Activated T-cell treated with anti-CD3 and anti-CD28 coated beads, Interleukin-2, amount 50 U/mL, for 1 hour (primary cell): ENCODE measurements at regions not wholly inside any gene's neighbourhood (a gene's known extent, or its start where the extent isn't known, plus 50 kb on each side); places are given as distances from the start of the nearest gene placed in this dataset.
"Not testable (repeated sequence)": the region's sequence is repeated elsewhere in the genome, so short reads cannot be mapped to it uniquely, and the experiment has no call there.

ENCODE experiments used
- DNase-seq: peaks from one replicate; pipeline ENCODE4 v3.0.0-alpha.2; 2020

- DNase-seq = no peak
Measured at GRCh38 chrX:37904833-37905232, 57.5 kb upstream of the DYNLT3 start.

DNA sequence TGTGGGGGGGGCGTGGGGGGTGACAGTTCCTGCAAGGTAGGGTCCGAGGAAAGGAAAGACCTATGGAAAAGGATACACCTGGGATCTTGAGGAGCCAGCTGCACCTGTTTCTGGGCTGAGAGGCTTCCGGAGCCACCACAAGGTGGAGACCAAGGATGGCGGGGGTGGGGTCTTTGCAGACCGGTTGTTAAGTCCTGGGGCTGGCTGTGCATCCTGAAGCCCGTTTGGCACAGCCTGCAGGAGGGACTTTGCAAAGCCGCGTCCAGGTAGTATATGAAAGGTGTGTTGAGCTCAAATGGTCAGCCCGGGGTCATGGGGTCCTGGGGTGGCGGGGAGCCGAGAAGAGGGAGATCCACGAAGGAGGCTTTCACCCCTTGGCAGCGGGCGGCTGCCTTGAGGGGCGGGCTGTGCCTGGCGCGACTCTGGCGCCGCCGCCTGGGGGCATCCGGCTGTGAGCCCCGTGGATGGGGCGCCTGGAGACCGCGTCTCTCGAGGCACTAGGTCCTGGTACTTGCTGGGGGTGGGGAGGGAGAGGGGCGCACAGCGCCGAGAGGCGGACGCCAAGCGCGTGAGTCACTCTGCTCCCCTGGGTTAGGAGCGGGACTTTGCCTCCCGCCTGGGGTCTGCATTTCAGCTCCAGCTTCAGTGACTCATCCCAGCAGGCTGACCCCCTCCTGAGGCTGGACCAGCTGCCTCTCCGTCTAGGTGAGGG is 58.2 kb upstream of the DYNLT3 start:
- DNase-seq = peak; percentile 20

- DNase-seq = no peak
Measured at GRCh38 chrX:37906357-37906756, 59.0 kb upstream of the DYNLT3 start.

GRCh38 chrX:37910186-37910585 is 62.8 kb upstream of the DYNLT3 start:
- no peak for DNase-seq

DNA sequence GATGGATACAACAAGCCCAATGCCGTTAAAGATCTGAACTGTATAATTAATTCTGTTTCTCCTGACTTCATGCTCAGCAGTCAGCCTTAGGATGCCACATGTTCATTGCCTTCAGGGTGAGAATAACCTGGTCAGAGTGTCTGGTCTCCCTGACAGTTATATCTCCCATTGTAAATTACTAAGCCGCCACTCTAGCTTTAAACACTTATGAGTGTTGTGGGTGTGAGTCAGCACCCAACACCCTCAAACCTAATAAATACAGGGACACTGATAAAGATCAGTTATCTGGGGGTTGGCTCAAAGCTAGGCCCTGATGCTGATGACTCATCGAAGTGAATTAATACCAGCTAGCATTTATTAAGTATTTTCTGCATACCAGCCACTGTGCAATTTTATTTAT is 64.9 kb upstream of the DYNLT3 start:
- DNase-seq = no peak

DNA sequence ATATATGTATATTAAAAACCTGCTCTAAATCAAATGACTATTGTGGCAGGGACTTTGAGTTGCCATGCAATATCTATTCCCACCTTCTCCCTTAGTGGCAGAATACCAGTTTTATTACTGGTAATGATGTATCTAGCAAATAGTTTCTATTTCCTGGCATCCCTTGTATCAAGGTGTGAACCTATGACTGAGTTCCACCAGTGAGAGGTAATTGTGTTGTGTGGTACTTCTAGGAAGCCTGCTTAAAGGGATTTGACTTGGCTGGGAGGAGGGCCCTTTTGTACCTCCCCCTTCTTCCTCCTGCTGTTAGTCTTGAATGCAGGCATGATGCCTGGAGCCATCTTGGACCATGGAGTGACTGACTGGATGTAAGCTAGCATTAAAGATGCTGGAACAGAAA is 65.4 kb upstream of the DYNLT3 start:
- DNase-seq = no peak

DNA sequence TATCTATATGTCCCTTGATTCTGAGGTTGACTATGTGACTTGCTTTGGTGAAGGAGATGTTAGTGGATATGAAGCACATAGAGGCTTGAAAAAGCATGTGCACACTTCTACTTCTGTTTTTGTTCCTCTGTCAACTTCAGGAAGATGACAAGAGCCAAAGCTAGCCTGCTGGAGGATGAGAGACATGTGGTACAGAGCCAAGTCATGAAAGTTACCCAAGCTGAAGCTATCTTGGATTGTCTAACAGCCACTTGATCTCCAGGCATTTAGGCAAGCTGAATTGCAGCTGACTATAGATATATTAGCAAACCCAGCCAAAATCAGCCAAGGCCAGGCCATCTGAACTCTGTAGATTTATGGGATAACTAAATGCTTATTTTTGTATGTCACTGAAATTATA is 70.8 kb upstream of the DYNLT3 start:
- no peak for DNase-seq

- no peak for DNase-seq
Measured at GRCh38 chrX:37918703-37919102, 71.3 kb upstream of the DYNLT3 start.

- DNase-seq = no peak
Measured at GRCh38 chrX:37921758-37922157, 74.4 kb upstream of the DYNLT3 start.

DNA sequence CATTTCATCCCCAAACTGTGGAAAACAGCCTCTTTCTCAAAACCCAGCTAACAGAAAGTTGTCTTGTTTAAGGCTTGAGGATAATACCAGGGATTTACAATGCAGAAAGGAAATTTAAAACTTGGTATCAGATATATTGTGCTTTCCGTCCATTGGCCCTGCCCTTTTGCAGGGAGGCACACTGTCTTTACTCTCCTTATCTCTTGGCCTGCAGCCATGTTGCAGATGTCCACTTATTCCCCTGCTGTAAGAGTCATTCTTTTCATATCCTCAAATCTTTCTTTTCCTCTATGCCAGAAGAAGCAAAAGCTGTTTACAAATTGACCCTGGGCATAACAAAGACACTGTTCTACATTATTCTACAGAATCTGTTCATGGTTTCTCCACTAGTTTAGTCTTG is 75.6 kb upstream of the DYNLT3 start:
- DNase-seq = no peak

DNA sequence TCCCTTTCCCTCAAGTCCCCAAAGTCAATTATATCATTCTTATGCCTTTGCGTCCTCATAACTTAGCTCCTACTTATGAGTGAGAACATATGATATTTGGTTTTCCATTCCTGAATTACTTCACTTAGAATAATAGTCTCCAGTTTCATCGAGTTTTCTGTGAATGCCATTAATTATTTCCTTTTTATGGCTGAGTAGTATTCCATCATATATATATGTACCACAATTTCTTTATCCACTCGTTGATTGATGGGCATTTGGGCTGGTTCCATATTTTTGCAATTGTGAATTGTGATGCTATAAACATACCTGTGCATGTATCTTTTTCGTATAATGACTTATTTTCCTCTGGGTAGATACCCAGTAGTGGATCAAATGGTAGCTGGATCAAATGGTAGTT is 78.4 kb upstream of the DYNLT3 start:
- DNase-seq = not testable (repeated sequence)

- DNase-seq = no peak
Measured at GRCh38 chrX:37926700-37927099, 79.3 kb upstream of the DYNLT3 start.

- DNase-seq = no peak
Measured at GRCh38 chrX:37942170-37942569, 64.2 kb upstream of the SYTL5 start.

GRCh38 chrX:37943554-37944344 is 62.6 kb upstream of the SYTL5 start:
- no peak for DNase-seq

DNA sequence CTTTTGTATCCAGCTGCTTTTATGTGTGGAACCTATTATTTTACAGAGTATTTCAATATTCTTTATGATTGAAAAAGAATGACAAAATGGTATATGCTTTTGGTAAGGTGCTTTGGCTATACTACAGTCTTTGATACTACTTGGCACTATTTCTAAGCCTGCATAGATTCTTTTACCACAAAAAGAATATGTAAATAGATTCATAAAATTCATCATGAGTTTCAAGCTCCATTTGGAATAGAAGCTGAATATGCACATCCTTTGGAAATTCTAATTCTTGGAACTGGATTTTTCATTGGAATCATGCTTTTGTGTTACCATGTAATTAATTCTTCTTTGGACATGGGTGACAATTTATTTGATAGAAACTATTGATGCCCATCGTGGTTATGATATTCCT is 60.2 kb upstream of the SYTL5 start:
- DNase-seq = no peak

GRCh38 chrX:37955273-37955672 is 51.1 kb upstream of the SYTL5 start:
- no peak for DNase-seq

DNA sequence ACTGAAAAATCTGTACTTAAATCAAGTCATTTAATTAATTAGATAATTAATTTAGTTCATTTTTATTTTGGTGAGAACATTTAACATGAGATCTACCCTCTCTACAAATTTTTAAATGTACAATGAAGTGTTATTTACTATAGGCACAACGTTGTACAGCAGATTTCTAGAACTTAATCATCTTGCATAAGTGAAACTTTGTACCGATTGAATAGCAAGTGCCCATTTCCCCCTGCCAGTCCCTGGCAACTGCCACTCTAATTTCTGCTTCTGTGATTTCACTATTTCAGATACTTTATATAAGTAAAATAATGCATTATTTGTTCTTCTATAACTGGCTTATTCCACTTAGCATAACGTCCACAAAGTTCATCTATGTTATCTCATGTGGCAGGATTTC is 50.1 kb upstream of the SYTL5 start:
- DNase-seq = no peak
